ENCODE measurements at regions not wholly inside any gene's neighbourhood (a gene's known extent, or its start where the extent isn't known, plus 50 kb on each side); places are given as distances from the start of the nearest gene placed in this dataset.

DNA sequence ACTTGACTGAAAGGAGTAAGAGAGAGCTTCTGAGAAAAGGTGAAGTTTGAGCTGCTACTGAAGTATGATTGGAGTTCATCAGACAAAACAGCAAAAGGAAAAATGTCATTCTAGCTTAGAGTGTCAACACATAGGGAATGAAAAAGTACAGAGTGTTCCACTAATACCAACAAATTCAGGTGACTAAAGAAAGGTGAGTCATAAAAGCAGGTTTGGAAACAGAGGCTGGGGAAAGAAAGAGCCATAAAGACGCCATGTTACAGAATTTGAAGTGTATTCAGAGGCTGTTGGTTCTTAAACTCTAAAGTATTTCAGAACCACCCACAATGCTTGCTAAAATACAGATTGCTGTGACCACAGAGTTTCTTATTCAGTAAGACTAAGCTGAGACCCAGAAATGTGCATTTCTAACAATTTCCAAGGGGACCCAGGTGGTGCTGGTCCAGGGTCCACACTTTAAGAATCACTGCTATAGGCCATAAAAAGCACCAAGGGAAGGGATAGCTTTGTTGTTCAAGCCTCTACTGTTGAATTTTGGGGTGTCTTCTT lies 143.1 kb downstream of the ELAPOR2 start:
- Histone ChIP-seq H3K36me3 (ENCODE audit: control insufficient read depth in 1 of 2, insufficient read depth in 2 of 2, low read length in 2 of 2) (no peaks in the 10 kb centered on the region), H3K4me1 (ENCODE audit: control insufficient read depth in 1 of 2, insufficient read depth in 2 of 2, low read length in 2 of 2) (no peaks in the 10 kb centered on the region), H3K9ac (ENCODE audit: low read depth in 1 of 2, low read length in 2 of 2) (no peak overlapping the region), H3K4me3 (ENCODE audit: low read depth in 1 of 2, low read length in 2 of 2) (no peak overlapping the region), H3K27ac (ENCODE audit: low read depth, low read length) (no peak overlapping the region), H3K27me3 (ENCODE audit: control insufficient read depth in 1 of 2, insufficient read depth in 2 of 2, low read length in 2 of 2) (no peaks in the 10 kb centered on the region), H3K9me3 (ENCODE audit: control insufficient read depth in 1 of 2, low read length in 2 of 2) (no peaks in the 10 kb centered on the region)

DNA sequence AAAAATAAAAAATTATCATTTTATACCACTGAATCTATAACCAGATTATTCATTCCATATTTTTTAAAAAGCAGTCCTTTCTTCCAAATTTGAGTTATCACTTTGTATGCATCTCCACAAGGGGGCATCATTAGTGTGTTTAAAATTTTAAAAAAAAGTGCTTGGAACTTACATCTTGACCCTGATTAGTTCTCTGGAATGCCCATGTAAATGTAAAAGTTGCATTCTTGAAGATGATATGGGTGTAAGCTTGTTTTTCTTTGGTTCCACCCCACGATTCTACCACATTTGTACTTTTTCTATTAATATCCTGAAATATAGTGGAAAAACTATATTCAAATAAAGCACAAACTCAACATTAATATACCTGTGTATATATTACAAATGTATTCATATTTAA lies 144.9 kb downstream of the ELAPOR2 start:
- Histone ChIP-seq H3K27ac (ENCODE audit: low read depth, low read length) (no peak overlapping the region), H3K9ac (ENCODE audit: low read depth in 1 of 2, low read length in 2 of 2) (no peak overlapping the region), H3K9me3 (ENCODE audit: control insufficient read depth in 1 of 2, low read length in 2 of 2) (no peaks in the 10 kb centered on the region), H3K36me3 (ENCODE audit: control insufficient read depth in 1 of 2, insufficient read depth in 2 of 2, low read length in 2 of 2) (no peaks in the 10 kb centered on the region), H3K4me3 (ENCODE audit: low read depth in 1 of 2, low read length in 2 of 2) (no peak overlapping the region), H3K4me1 (ENCODE audit: control insufficient read depth in 1 of 2, insufficient read depth in 2 of 2, low read length in 2 of 2) (no peaks in the 10 kb centered on the region), H3K27me3 (ENCODE audit: control insufficient read depth in 1 of 2, insufficient read depth in 2 of 2, low read length in 2 of 2) (no peaks in the 10 kb centered on the region)
